ENCODE measurements at regions not wholly inside any gene's neighbourhood (a gene's known extent, or its start where the extent isn't known, plus 50 kb on each side); places are given as distances from the start of the nearest gene placed in this dataset.

DNA sequence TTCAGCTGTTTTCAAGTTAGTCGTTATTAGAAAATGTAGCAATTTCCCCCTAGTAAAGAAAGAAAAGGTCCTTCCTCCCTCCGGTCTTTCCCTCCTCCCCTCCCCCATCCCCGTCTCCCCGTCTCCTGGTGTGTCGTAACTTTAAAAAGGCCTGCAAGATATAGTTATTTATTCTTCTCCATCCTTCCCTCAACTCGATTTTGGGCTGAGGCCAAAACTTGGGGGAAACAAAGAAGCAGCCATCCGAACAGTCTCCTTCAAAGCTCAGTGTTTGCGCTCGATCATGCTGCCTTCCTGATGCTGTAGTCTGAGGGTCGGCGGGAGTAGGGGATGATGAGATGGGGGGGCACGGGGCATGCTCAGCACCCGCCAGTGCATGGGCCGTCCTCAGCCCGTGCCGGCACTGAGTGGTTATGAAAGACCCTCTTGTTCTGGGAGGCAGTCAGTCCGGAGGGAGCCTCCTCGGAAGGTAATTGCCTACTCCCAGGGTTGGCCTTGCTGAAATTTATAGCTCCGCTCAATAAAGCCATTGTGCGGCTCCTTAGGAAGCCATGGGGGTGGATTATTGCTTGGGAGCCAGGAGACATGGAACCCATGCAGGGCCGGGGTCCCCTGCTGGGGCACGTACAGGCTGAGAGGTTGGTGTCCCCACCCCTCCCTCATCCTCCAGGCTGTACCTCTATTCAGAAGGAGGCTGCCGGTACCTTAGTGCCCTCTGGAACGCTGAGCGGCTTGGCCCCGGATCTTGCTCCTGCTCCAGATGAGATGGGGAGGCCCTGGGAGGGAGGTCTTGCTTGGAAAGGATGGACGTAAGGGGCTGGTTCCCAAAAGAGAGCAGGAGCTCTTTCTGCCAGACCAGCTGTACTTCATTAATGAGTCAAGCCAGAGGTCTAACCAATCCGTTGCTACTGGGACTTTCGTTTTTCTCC lies 212.7 kb upstream of the CADM1 start:
- ChIA-PET CTCF (no interaction called here), POLR2A (no interaction called here)
- no peak for ATAC-seq
- Histone ChIP-seq H3K27me3 (ENCODE audit: control insufficient read depth, insufficient read depth, low read length) (no peaks in the 10 kb centered on the region), H3K27ac (ENCODE audit: low read length) (no peak overlapping the region), H3K4me3 (ENCODE audit: low read depth in 2 of 2, low read length in 2 of 2) (no peak overlapping the region), H3K9me3 (ENCODE audit: control insufficient read depth, insufficient read depth, low read depth, low read length) (no peaks in the 10 kb centered on the region), H3K4me1 (ENCODE audit: control insufficient read depth, insufficient read depth, low read length) (no peaks in the 10 kb centered on the region), H3K36me3 (ENCODE audit: control insufficient read depth, insufficient read depth, low read length) (no peaks in the 10 kb centered on the region)
- in situ Hi-C loops (cut with HindIII; ENCODE audit: low pct_unique_long_range_greater_than_20kb, low sequenced_read_pairs) (no loop called here), intact Hi-C loops (cut with micrococcal nuclease; ENCODE audit: unreplicated experiment) (no loop called here)
- DNase-seq (ENCODE audit: low read depth, low spot score): no peak
- TF ChIP-seq REST (IDR thresholded peaks at IDR 0.05; ENCODE audit: insufficient read depth in 1 of 2, low read depth in 2 of 2, low read length in 1 of 2) (no peak), POLR2AphosphoS5 (IDR thresholded peaks at IDR 0.05; ENCODE audit: low read depth, low read length) (no peak), SIN3A (IDR thresholded peaks at IDR 0.05; ENCODE audit: borderline replicate concordance, insufficient read depth, low read depth, low read length) (no peak), TCF7L2 (IDR thresholded peaks at IDR 0.05; ENCODE audit: low read depth, low read length) (no peak)
- TF ChIP-seq, protein P1, sequence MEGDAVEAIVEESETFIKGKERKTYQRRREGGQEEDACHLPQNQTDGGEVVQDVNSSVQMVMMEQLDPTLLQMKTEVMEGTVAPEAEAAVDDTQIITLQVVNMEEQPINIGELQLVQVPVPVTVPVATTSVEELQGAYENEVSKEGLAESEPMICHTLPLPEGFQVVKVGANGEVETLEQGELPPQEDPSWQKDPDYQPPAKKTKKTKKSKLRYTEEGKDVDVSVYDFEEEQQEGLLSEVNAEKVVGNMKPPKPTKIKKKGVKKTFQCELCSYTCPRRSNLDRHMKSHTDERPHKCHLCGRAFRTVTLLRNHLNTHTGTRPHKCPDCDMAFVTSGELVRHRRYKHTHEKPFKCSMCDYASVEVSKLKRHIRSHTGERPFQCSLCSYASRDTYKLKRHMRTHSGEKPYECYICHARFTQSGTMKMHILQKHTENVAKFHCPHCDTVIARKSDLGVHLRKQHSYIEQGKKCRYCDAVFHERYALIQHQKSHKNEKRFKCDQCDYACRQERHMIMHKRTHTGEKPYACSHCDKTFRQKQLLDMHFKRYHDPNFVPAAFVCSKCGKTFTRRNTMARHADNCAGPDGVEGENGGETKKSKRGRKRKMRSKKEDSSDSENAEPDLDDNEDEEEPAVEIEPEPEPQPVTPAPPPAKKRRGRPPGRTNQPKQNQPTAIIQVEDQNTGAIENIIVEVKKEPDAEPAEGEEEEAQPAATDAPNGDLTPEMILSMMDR (IDR thresholded peaks at IDR 0.05): no peak
- no TSS peak for BruUV-seq (replicated peaks)

DNA sequence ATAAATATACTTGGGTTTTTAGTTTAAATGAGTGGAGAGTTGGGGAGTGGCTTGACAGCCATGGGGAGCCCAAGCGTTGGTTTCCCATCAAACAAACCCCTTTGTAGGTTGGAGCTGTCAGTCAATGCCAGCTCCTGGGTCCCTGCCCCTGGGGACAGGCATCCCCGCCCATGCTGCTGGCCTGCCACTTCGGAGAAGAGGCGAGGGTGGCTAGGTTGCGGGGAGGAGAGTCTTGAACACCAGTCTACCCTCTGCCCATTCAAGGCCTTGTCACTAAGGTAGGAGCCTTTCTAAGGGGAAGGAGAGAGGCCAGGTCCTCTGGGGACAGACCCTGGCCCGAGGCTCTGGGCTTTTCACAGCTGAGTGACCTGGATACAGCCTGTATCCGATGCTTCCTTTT lies 211.9 kb upstream of the CADM1 start:
- BruUV-seq (replicated peaks): no TSS peak
- ChIA-PET CTCF (no interaction called here), POLR2A (no interaction called here)
- ATAC-seq (no peak), DNase-seq (ENCODE audit: low read depth, low spot score) (no peak)
- in situ Hi-C loops (cut with HindIII; ENCODE audit: low pct_unique_long_range_greater_than_20kb, low sequenced_read_pairs) (no loop called here), intact Hi-C loops (cut with micrococcal nuclease; ENCODE audit: unreplicated experiment) (no loop called here)
- no peaks in the 10 kb centered on the region; the same call in 1 of the 2 replicates for H3K27me3 ChIP-seq (ENCODE audit: control insufficient read depth, insufficient read depth, low read length)
- H3K4me3 ChIP-seq (ENCODE audit: low read depth in 2 of 2, low read length in 2 of 2): no peak overlapping the region
- TF ChIP-seq SIN3A (IDR thresholded peaks at IDR 0.05; ENCODE audit: borderline replicate concordance, insufficient read depth, low read depth, low read length) (no peak), POLR2AphosphoS5 (IDR thresholded peaks at IDR 0.05; ENCODE audit: low read depth, low read length) (no peak), TCF7L2 (IDR thresholded peaks at IDR 0.05; ENCODE audit: low read depth, low read length) (no peak), REST (IDR thresholded peaks at IDR 0.05; ENCODE audit: insufficient read depth in 1 of 2, low read depth in 2 of 2, low read length in 1 of 2) (no peak)
- TF ChIP-seq, protein P1 (IDR thresholded peaks at IDR 0.05): no peak
- H3K9me3 ChIP-seq (ENCODE audit: control insufficient read depth, insufficient read depth, low read depth, low read length): no peaks in the 10 kb centered on the region
- no peaks in the 10 kb centered on the region for H3K36me3 ChIP-seq (ENCODE audit: control insufficient read depth, insufficient read depth, low read length)
- no peaks in the 10 kb centered on the region for H3K4me1 ChIP-seq (ENCODE audit: control insufficient read depth, insufficient read depth, low read length)
- no peak overlapping the region for H3K27ac ChIP-seq (ENCODE audit: low read length)
